HL-60 (cell line): ENCODE measurements at regions not wholly inside any gene's neighbourhood (a gene's known extent, or its start where the extent isn't known, plus 50 kb on each side); places are given as distances from the start of the nearest gene placed in this dataset.

Experiments
- DNase-seq, 2 experiments: peaks; one replicate each; pipeline ENCODE4 v3.0.0-alpha.2; 2010 to 2020; ENCODE audit warnings: low read depth in 1 of 2, low spot score in 1 of 2
- H3K27ac ChIP-seq: fragments of 250-450 bp; sonication (Bioruptor Pico); replicated peaks from 2 replicates; pipeline ENCODE4 v1.5.1; 2020; ENCODE audit warnings: mild to moderate bottlenecking, moderate library complexity
- H3K27me3 ChIP-seq: fragments of 250-450 bp; sonication (Bioruptor Pico); 2 replicates; pipeline ENCODE4 v1.5.1; 2021; ENCODE audit warnings: mild to moderate bottlenecking, moderate library complexity; ENCODE audit not compliant: insufficient read depth, poor library complexity, severe bottlenecking
- H3K4me3 ChIP-seq: replicated peaks from 2 replicates; pipeline ENCODE4 v1.5.1; 2011; ENCODE audit warnings: mild to moderate bottlenecking, control low read depth, low read length; ENCODE audit not compliant: insufficient read depth
- CTCF ChIP-seq: IDR thresholded peaks from one replicate; pipeline ENCODE4 v1.5.1; 2011; ENCODE audit warnings: low read length, control low read depth, inconsistent platforms; ENCODE audit not compliant: insufficient read depth
- GABPA ChIP-seq: IDR thresholded peaks from 2 replicates; pipeline ENCODE4 v1.6.1; 2012; ENCODE audit warnings: low read depth
- POLR2AphosphoS5 ChIP-seq: IDR thresholded peaks from 2 replicates; pipeline ENCODE4 v1.6.1; 2012; ENCODE audit warnings: low read depth
- REST ChIP-seq: IDR thresholded peaks from 2 replicates; pipeline ENCODE4 v1.6.1; 2012; ENCODE audit warnings: low read depth; ENCODE audit not compliant: insufficient replicate concordance
- SPI1 ChIP-seq: IDR thresholded peaks from 2 replicates; pipeline ENCODE4 v1.6.1; 2012; ENCODE audit warnings: low read depth, mild to moderate bottlenecking, borderline replicate concordance

- H3K4me3 ChIP-seq = no peak overlapping the region
- TF ChIP-seq SPI1 (no peak), GABPA (no peak), REST (no peak), POLR2AphosphoS5 (no peak), CTCF (no peak)
Observed at GRCh38 chr4:114267976-114268375, 288.5 kb upstream of the ARSJ start.

GRCh38 chr4:114271031-114271430, 291.6 kb upstream of the ARSJ start:
- no peak for DNase-seq
- TF ChIP-seq POLR2AphosphoS5 (no peak), GABPA (no peak), CTCF (no peak), SPI1 (no peak), REST (no peak)
- H3K4me3 ChIP-seq = no peak overlapping the region
- no peaks in the 10 kb centered on the region for H3K27me3 ChIP-seq
- no peak overlapping the region for H3K27ac ChIP-seq

More at GRCh38 chr4:114267976-114268375, 288.5 kb upstream of the ARSJ start:
- H3K27me3 ChIP-seq = no peaks in the 10 kb centered on the region
- DNase-seq = no peak
- H3K27ac ChIP-seq = no peak overlapping the region

GRCh38 chr4:114272226-114272625, 292.8 kb upstream of the ARSJ start:
- H3K27me3 ChIP-seq = no peaks in the 10 kb centered on the region
- no peak overlapping the region for H3K27ac ChIP-seq
- no peak for DNase-seq
- no peak overlapping the region for H3K4me3 ChIP-seq
- TF ChIP-seq REST (no peak), CTCF (no peak), POLR2AphosphoS5 (no peak), GABPA (no peak), SPI1 (no peak)
